PC-3 (cell line): ENCODE measurements at regions not wholly inside any gene's neighbourhood (a gene's known extent, or its start where the extent isn't known, plus 50 kb on each side); places are given as distances from the start of the nearest gene placed in this dataset.

ENCODE experiments used
- CTCF ChIP-seq: fragments of 300-600 bp; sonication (generic); conservative IDR thresholded peaks from 2 replicates; pipeline ENCODE4 v1.5.1; 2017; ENCODE audit warnings: antibody characterized with exemption, low read depth, mild to moderate bottlenecking, low read length
- EZH2 ChIP-seq: fragments of 300-600 bp; sonication (generic); IDR thresholded peaks from one replicate; pipeline ENCODE4 v1.6.1; 2017; ENCODE audit warnings: antibody characterized with exemption, mild to moderate bottlenecking, low read length; ENCODE audit not compliant: unreplicated experiment

GRCh38 chr2:181817509-181817908, 74.0 kb upstream of the ITPRID2 start:
- TF ChIP-seq EZH2 (no peak), CTCF (no peak)
